ENCODE measurements at regions not wholly inside any gene's neighbourhood (a gene's known extent, or its start where the extent isn't known, plus 50 kb on each side); places are given as distances from the start of the nearest gene placed in this dataset.

DNA sequence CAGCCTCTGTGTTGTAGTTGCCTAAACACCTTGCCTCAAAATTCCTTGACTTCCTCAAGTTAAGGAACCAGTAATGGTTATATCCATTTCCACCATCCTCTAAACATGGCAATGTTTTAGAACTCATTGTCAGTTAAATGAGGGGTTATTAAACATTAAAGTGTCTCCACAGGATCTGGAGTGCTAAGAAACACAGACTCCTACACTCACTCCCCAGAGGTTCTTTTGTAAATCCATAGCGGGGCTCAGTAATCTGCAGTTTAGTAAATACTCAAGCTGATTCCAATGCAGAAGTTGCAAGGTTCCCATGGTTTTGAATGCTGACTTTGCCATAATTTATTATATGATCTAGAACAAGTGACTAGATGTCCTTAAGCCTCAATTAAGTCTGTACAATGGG, 245.5 kb downstream of the GPAT3 start:
- peaks cover 20% of the 10 kb centered on the region for H3K4me1 ChIP-seq (ENCODE audit: control insufficient read depth, insufficient read depth, low read length)
- H3K36me3 ChIP-seq (ENCODE audit: control insufficient read depth, insufficient read depth, low read length) = no peaks in the 10 kb centered on the region
- H3K27ac ChIP-seq (ENCODE audit: low read depth, low read length) = peak overlapping the region; percentile 43
- H3K27me3 ChIP-seq (ENCODE audit: control insufficient read depth, insufficient read depth, low read length) = no peaks in the 10 kb centered on the region
- H3K4me3 ChIP-seq (ENCODE audit: low read depth, low read length) = no peak overlapping the region
- no peak overlapping the region for H3K9ac ChIP-seq (ENCODE audit: low read depth, low read length)
- H3K9me3 ChIP-seq (ENCODE audit: control insufficient read depth, insufficient read depth, low read length) = no peaks in the 10 kb centered on the region

DNA sequence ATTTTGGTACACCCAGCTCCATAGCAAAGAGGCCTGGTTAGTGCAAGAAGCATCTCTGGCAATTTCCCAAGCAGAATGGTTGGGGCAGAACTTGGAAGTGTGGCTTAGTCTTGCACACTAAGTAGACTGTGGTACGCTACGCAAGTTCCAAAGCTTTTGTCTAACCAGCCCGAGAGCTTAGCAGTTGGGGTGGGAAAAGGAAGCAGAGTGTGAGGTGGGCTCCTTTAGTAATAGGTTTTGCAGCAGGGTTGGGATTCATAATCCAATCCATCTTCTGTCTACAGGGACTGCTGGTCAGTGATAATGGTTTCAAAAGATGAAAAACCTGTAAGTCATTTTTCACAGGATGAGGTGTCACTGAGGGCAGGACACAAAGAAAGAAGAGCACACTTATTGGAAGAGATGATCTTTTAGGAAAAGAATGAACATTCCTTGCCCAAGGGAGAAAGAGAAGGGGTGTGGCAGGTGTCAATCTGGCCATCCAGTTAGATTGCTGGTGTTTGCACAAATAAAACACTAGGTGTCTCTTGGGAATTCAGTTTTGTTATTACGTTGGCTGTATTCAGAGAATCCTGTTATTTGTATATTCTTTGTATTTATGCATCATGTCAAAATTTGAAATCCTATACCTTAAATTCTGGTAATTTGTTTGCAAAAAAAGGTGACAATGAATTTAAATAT, 244.3 kb downstream of the GPAT3 start:
- no peak overlapping the region for H3K4me3 ChIP-seq (ENCODE audit: low read depth, low read length)
- H3K27me3 ChIP-seq (ENCODE audit: control insufficient read depth, insufficient read depth, low read length) = no peaks in the 10 kb centered on the region

DNA sequence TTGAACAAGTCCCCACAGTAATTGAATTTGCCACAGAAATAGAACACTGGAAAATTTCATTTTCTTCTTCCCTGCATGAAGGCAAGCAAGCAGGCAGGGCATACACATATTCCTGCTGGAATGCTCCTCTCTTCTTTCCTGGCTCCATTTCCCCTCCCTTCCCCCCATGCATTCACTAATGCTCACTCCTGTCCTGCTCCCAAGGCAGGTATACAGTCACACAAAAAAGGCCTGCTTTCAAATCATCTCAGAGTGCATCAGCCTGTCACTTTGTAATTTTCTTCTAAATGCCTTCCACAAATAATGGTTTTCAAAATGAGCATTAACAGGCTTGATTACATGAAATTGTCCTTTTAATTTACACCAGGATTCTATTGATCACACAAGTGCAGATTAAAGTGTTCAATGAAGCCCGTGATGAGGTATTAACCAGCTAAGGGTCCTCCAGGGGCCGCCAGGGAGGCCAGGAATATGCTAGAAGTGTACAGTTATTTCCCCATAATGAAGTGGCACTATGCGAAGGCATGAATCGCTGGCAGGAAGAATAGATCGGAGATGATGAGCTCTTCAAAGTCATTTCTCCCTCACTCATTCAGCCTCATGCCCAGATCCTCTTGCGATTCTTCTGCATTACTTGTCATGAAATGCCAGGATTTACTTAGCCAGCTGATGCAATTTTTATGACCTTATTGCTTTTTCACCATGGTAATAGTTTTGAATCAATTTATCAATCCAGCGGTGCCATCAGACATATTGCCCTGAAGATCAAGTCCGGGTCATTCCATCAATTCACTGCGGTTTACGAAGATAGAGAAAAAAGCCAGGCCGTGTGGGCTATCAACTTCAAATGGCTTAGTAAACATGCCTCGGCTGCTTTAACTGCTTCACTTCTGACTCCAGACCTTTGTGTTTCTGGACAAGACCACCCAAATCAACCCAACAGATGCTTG, 243.5 kb downstream of the GPAT3 start:
- peaks cover 20% of the 10 kb centered on the region for H3K4me1 ChIP-seq (ENCODE audit: control insufficient read depth, insufficient read depth, low read length)
- H3K36me3 ChIP-seq (ENCODE audit: control insufficient read depth, insufficient read depth, low read length) = no peaks in the 10 kb centered on the region
- no peak overlapping the region for H3K9ac ChIP-seq (ENCODE audit: low read depth, low read length)
- no peaks in the 10 kb centered on the region for H3K27me3 ChIP-seq (ENCODE audit: control insufficient read depth, insufficient read depth, low read length)
- no peaks in the 10 kb centered on the region for H3K9me3 ChIP-seq (ENCODE audit: control insufficient read depth, insufficient read depth, low read length)
- H3K4me3 ChIP-seq (ENCODE audit: low read depth, low read length) = no peak overlapping the region
- no peak overlapping the region for H3K27ac ChIP-seq (ENCODE audit: low read depth, low read length)

More for the DNA sequence above, 244.3 kb downstream of the GPAT3 start:
- no peak overlapping the region for H3K9ac ChIP-seq (ENCODE audit: low read depth, low read length)
- H3K4me1 ChIP-seq (ENCODE audit: control insufficient read depth, insufficient read depth, low read length) = peaks cover 20% of the 10 kb centered on the region
- H3K27ac ChIP-seq (ENCODE audit: low read depth, low read length) = no peak overlapping the region
- no peaks in the 10 kb centered on the region for H3K36me3 ChIP-seq (ENCODE audit: control insufficient read depth, insufficient read depth, low read length)
- H3K9me3 ChIP-seq (ENCODE audit: control insufficient read depth, insufficient read depth, low read length) = no peaks in the 10 kb centered on the region

DNA sequence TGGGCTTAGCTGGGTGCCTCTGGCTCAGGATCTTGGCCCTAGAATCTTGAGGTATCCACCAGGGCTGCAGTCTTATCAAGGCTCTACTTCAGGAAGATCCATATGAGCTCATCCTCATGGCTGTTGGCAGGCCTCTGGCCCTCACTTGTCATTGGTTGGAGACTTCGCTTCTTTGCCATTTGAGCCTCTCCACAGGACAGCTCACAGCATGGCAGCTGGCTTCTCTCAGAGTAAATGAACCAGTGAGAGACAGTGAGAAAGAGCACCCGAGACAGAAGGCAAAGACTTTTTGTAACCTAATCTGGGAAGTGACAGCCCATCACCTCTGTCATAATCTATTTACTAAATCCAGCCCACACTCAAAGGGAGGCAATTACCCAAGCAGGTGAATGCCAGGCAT, 236.8 kb downstream of the GPAT3 start:
- Histone ChIP-seq H3K4me1 (ENCODE audit: control insufficient read depth, insufficient read depth, low read length) (0 out of 2 replicates have a peak, but pooled peaks cover 4% of the 10 kb centered on the region), H3K9me3 (ENCODE audit: control insufficient read depth, insufficient read depth, low read length) (no peaks in the 10 kb centered on the region), H3K36me3 (ENCODE audit: control insufficient read depth, insufficient read depth, low read length) (no peaks in the 10 kb centered on the region), H3K9ac (ENCODE audit: low read depth, low read length) (no peak overlapping the region), H3K27me3 (ENCODE audit: control insufficient read depth, insufficient read depth, low read length) (no peaks in the 10 kb centered on the region), H3K27ac (ENCODE audit: low read depth, low read length) (no peak overlapping the region), H3K4me3 (ENCODE audit: low read depth, low read length) (no peak overlapping the region)

DNA sequence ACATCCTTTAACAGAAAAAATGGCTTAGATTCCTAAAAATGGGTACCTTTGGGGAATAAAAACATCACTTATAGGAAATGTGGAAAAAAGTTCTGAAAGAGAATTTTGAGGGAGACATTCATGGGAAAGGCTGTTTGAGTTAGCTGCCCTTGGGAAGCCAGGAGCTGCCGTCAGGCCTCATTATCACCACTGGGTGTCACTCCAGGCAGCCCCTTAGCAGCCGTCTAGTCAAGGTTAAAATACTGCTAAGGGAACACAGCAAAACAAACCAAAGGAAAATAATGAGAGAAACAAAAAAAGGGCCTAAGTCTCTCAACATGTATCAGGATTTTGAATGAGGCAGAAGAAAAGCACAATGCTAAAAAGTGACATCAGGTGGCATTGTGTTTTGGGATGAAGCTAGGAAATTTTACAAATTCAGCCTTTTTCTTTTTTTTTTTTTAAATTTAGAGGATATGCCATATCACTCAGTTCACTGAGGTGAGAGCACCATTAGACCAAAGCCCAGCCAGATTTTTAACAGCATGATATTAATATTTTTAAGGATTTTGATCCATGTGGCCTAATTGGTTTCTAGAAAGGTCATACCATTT, 235.3 kb downstream of the GPAT3 start:
- Histone ChIP-seq H3K27me3 (ENCODE audit: control insufficient read depth, insufficient read depth, low read length) (no peaks in the 10 kb centered on the region), H3K27ac (ENCODE audit: low read depth, low read length) (no peak overlapping the region), H3K4me1 (ENCODE audit: control insufficient read depth, insufficient read depth, low read length) (0 out of 2 replicates have a peak, but pooled peaks cover 4% of the 10 kb centered on the region), H3K4me3 (ENCODE audit: low read depth, low read length) (no peak overlapping the region), H3K36me3 (ENCODE audit: control insufficient read depth, insufficient read depth, low read length) (no peaks in the 10 kb centered on the region), H3K9ac (ENCODE audit: low read depth, low read length) (no peak overlapping the region), H3K9me3 (ENCODE audit: control insufficient read depth, insufficient read depth, low read length) (no peaks in the 10 kb centered on the region)

DNA sequence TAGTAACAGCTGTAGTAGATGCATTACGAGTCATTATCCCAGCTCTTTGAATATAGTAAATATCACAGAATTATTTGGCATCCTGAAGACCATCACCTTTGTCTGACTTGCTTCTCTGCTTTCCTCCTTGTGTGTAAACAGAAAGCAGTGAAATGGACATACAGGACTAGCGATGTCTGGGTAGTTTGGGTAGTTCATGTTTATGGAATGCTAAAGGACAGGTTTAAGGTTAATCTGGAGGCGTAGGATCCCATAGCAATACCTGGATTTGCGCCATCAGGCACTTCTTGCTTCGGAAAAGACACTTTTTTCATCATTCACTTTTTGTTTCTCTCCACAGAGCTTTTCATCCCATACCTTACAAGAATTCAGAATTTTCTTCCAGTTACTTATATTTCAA, 232.2 kb downstream of the GPAT3 start:
- H3K4me1 ChIP-seq (ENCODE audit: control insufficient read depth, insufficient read depth, low read length) = 0 out of 2 replicates have a peak, but pooled peaks cover 4% of the 10 kb centered on the region
- no peak overlapping the region for H3K27ac ChIP-seq (ENCODE audit: low read depth, low read length)
- H3K36me3 ChIP-seq (ENCODE audit: control insufficient read depth, insufficient read depth, low read length) = no peaks in the 10 kb centered on the region
- H3K4me3 ChIP-seq (ENCODE audit: low read depth, low read length) = no peak overlapping the region
- H3K9me3 ChIP-seq (ENCODE audit: control insufficient read depth, insufficient read depth, low read length) = no peaks in the 10 kb centered on the region
- no peak overlapping the region for H3K9ac ChIP-seq (ENCODE audit: low read depth, low read length)
- H3K27me3 ChIP-seq (ENCODE audit: control insufficient read depth, insufficient read depth, low read length) = no peaks in the 10 kb centered on the region

DNA sequence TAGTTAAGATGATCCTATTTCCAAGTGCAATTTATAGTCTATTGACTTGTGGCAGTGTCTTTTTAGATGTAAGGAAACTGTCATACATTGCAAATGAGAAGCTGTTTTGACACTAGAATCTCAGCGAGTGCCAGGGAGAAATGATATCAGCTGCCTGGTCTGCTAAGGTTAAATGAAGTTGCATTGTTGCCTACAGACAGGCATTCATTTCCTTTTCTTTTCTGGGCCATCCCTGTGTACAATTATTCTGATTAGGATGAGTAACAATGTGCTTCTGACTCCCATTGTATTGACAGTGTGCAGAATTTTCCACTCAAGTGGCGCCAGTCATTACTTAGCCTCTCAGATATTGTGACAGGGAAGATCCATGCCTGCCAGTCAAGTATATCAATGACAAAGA, 231.2 kb downstream of the GPAT3 start:
- Histone ChIP-seq H3K9me3 (ENCODE audit: control insufficient read depth, insufficient read depth, low read length) (no peaks in the 10 kb centered on the region), H3K36me3 (ENCODE audit: control insufficient read depth, insufficient read depth, low read length) (no peaks in the 10 kb centered on the region), H3K4me1 (ENCODE audit: control insufficient read depth, insufficient read depth, low read length) (0 out of 2 replicates have a peak, but pooled peaks cover 4% of the 10 kb centered on the region), H3K9ac (ENCODE audit: low read depth, low read length) (no peak overlapping the region), H3K4me3 (ENCODE audit: low read depth, low read length) (no peak overlapping the region), H3K27ac (ENCODE audit: low read depth, low read length) (no peak overlapping the region), H3K27me3 (ENCODE audit: control insufficient read depth, insufficient read depth, low read length) (no peaks in the 10 kb centered on the region)

DNA sequence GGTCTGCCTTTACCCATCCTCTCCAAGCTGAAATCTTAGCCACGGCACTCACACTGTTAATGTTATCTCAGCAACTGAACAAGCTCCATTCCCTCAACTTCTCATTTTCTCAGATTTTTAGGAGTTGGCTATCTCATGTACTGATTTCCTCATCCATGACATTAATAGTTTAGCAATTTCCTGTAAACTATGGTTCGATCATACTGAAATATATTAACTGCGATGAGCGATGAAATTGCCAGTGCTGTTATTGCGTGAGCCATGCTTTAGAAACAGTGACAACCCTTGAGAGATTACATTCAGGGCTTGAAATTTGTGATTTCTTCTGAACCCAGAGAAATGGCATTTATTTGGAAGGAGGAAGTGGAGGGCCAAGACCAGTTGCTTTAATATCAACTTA, 223.7 kb downstream of the GPAT3 start:
- Histone ChIP-seq H3K4me3 (ENCODE audit: low read depth, low read length) (no peak overlapping the region), H3K9ac (ENCODE audit: low read depth, low read length) (no peak overlapping the region), H3K36me3 (ENCODE audit: control insufficient read depth, insufficient read depth, low read length) (no peaks in the 10 kb centered on the region), H3K27me3 (ENCODE audit: control insufficient read depth, insufficient read depth, low read length) (no peaks in the 10 kb centered on the region), H3K27ac (ENCODE audit: low read depth, low read length) (no peak overlapping the region), H3K4me1 (ENCODE audit: control insufficient read depth, insufficient read depth, low read length) (0 out of 2 replicates have a peak, but pooled peaks cover 6% of the 10 kb centered on the region), H3K9me3 (ENCODE audit: control insufficient read depth, insufficient read depth, low read length) (no peaks in the 10 kb centered on the region)

DNA sequence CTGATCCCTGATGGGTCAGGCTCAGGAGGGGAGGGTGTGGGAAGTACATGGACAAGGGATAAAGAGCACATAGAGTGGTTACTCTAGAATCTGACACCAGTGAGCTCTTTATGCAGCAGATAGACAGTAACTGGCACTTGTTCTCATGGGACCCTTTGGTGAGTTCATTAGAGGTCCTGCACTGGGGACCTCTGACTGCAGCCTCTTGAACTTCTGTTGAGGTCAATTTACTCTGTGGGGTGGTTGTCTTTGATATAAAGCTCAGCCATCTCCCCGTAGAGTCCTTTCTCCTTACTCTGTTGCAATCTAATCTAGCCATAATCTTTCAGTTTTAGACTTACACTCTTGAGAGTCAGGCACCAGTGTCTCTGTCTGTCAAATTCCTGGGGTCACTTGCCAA, 222.4 kb downstream of the GPAT3 start:
- H3K27me3 ChIP-seq (ENCODE audit: control insufficient read depth, insufficient read depth, low read length) = no peaks in the 10 kb centered on the region
- 0 out of 2 replicates have a peak, but pooled peaks cover 6% of the 10 kb centered on the region for H3K4me1 ChIP-seq (ENCODE audit: control insufficient read depth, insufficient read depth, low read length)
- no peak overlapping the region for H3K4me3 ChIP-seq (ENCODE audit: low read depth, low read length)
- no peak overlapping the region for H3K9ac ChIP-seq (ENCODE audit: low read depth, low read length)
- no peak overlapping the region for H3K27ac ChIP-seq (ENCODE audit: low read depth, low read length)
- H3K9me3 ChIP-seq (ENCODE audit: control insufficient read depth, insufficient read depth, low read length) = no peaks in the 10 kb centered on the region
- no peaks in the 10 kb centered on the region for H3K36me3 ChIP-seq (ENCODE audit: control insufficient read depth, insufficient read depth, low read length)

DNA sequence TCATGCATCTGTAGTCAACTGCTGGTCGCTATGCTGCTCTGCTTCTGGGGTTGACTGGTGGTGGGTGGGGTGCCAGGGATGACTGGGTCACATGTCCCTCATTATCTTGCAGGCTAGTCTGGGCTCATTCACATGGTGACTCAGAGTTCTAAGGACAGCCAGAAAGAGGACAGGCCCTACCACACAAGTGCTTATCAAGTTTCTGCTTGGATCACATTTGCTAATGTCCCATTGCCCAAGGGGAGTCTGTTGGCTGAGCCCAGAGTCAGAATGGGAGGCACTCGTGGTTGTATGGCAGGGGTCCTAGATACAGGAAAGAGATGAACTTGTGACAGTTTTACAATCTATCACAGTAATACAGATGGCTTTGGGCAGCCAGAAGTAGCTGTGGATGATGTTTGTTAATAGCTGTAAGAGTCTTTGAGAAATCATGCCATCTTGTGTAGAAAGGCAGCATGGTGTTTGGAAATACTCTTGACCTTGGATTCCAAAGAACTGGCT, 221.3 kb downstream of the GPAT3 start:
- no peak overlapping the region for H3K27ac ChIP-seq (ENCODE audit: low read depth, low read length)
- H3K9me3 ChIP-seq (ENCODE audit: control insufficient read depth, insufficient read depth, low read length) = no peaks in the 10 kb centered on the region
- H3K36me3 ChIP-seq (ENCODE audit: control insufficient read depth, insufficient read depth, low read length) = no peaks in the 10 kb centered on the region
- no peaks in the 10 kb centered on the region for H3K27me3 ChIP-seq (ENCODE audit: control insufficient read depth, insufficient read depth, low read length)
- H3K4me3 ChIP-seq (ENCODE audit: low read depth, low read length) = no peak overlapping the region
- H3K4me1 ChIP-seq (ENCODE audit: control insufficient read depth, insufficient read depth, low read length) = 0 out of 2 replicates have a peak, but pooled peaks cover 6% of the 10 kb centered on the region
- H3K9ac ChIP-seq (ENCODE audit: low read depth, low read length) = no peak overlapping the region
